ENCODE measurements at regions not wholly inside any gene's neighbourhood (a gene's known extent, or its start where the extent isn't known, plus 50 kb on each side); places are given as distances from the start of the nearest gene placed in this dataset.

- TF ChIP-seq CTCF (IDR thresholded peaks at IDR 0.05 in 8 of 11, conservative IDR thresholded peaks at IDR 0.05 in 3 of 11), result no peak
- no peak for TF ChIP-seq POLR2AphosphoS5 (IDR thresholded peaks at IDR 0.05)
Measured at GRCh38 chr4:14880805-14881204, 121.5 kb upstream of the CPEB2 start.

Measured in spleen (tissue), 7 donors.